Heart right ventricle (tissue), 16 donors: ENCODE measurements at regions not wholly inside any gene's neighbourhood (a gene's known extent, or its start where the extent isn't known, plus 50 kb on each side); places are given as distances from the start of the nearest gene placed in this dataset.

Source experiments
- ATAC-seq, 8 donors: fragments of 200-7000 bp; cut with Tn5 transposase; one replicate each; pipeline ENCODE4 v1.9.1; 2020; ENCODE audit warnings: mild to moderate bottlenecking in 8 of 8, moderate library complexity in 8 of 8, moderate number of reproducible peaks in 1 of 8
- DNase-seq, 2 donors: peaks; one replicate each; pipeline ENCODE4 v3.0.0-alpha.2; 2020
- H3K27ac ChIP-seq, 10 donors: fragments of 200-600 bp; sonication (generic) in 2 of 10; one replicate each; pipeline versions ENCODE4 v1.5.0 to v1.8.0; 2020 to 2022; ENCODE audit warnings: mild to moderate bottlenecking in 3 of 10
- H3K27me3 ChIP-seq, 7 donors: fragments of 200-600 bp; one replicate each; pipeline ENCODE4 v1.8.0; 2021 to 2022; ENCODE audit warnings: mild to moderate bottlenecking in 2 of 7
- H3K36me3 ChIP-seq, 9 donors: fragments of 200-600 bp; sonication (generic) in 1 of 9; one replicate each; pipeline versions ENCODE4 v1.5.0 to v1.8.0; 2020 to 2022; ENCODE audit warnings: mild to moderate bottlenecking in 2 of 9
- H3K4me1 ChIP-seq, 9 donors: fragments of 200-600 bp; sonication (generic) in 1 of 9; one replicate each; pipeline versions ENCODE4 v1.5.0 to v1.8.0; 2020 to 2022; ENCODE audit warnings: mild to moderate bottlenecking in 4 of 9
- H3K4me3 ChIP-seq, 10 donors: fragments of 200-600 bp; sonication (generic) in 2 of 10; one replicate each; pipeline versions ENCODE4 v1.5.0 to v1.8.0; 2020 to 2022; ENCODE audit warnings: mild to moderate bottlenecking in 7 of 10, moderate library complexity in 2 of 10
- H3K9me3 ChIP-seq, 11 donors: fragments of 200-600 bp in 10 of 11; sonication (generic) in 2 of 11; one replicate each; pipeline versions ENCODE4 v1.5.0 to v1.8.0; 2013 to 2022; ENCODE audit warnings: mild to moderate bottlenecking in 2 of 11, control low read depth in 1 of 11, moderate library complexity in 1 of 11
- WGBS, 2 donors: extraction: QIAGEN DNeasy Blood & Tissue Kit; methylation state at CpG; one replicate each; pipeline ENCODE4 v1.1.7; 2013; ENCODE audit warnings: inconsistent platforms in 1 of 2; 5-methylcytosine and 5-hydroxymethylcytosine counted together
- intact Hi-C, 10 donors: fragments of 100-400 bp; cut with DNase I; formaldehyde crosslinking; loops; one replicate each; pipeline versions ENCODE4 v1.11.1 to v1.14.2; 2022
- TF ChIP-seq, protein P1 (sequence below), 9 donors: fragments of 200-600 bp; sonication (generic) in 2 of 9; IDR thresholded peaks; one replicate each; pipeline versions ENCODE4 v1.5.0 to v1.8.0; 2021 to 2022; ENCODE audit warnings: antibody characterized with exemption in 9 of 9, mild to moderate bottlenecking in 5 of 9, moderate library complexity in 1 of 9
- donor health status: Arrhythmogenic right ventricular cardiomyopathy.
- donor health status: ischemic (EF 13 %, LVEDD 7.1; RV severe dilation, severe dysfunction).
- donor health status: healthy with polysubstance abuse.
- donor health status: DM: no; HTN: yes; CAD: no.
- donor health status: DM: no; HTN: no; CAD: no.
- donor health status: ischemic (EF 25% LVEDD 6.9; RV normal size, moderate dysfunction).
- donor health status: ischemic (EF 25% LVEDD 5.7; RV mildly dilated, moderate dysfunction).
- donor health status: healthy.
- donor health status: DM: yes; HTN: yes; CAD: no.
- donor health status: Ischemic cardiomyopathy.
- donor health status: ischemic (EF 35%, LVEDD 5.7; RV mildly dilated, moderate dysfunction).
- donor health status: nonischemic (EF 11% LVEDD 7.7; RV severe dilation, severe dysfunction).
- donor health status: DM: yes; HTN: yes; CAD: no.
- donor health status: PGD.
- donor health status: ischemic (EF 29% LVEDD 5.4; RV normal size, mild dysfunction).
- donor health status: nonischemic (EF 23%, LVEDD 6.1; RV moderate dilation, normal function).

DNA sequence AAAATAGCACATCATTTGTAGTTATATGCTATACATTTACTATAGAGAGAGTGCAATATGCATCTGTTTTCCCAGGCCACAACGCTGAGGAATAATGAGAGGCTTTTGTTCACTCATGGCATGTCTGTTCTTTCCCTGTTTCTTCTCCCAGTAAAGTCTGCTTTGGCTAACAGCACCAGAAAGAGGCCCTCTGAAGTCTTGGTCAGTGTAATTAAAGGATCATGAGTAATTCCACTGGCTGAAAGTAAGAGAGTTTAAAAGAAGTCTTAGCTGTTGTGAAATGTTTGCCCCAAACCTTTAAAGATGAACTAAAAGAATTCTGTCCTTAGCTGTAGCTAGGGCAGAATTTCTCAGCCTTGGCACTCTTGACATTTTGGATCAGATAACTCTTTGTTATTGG, 228.8 kb downstream of the TLE4 start:
- Histone ChIP-seq H3K4me1 (peaks cover 0 to 19% (median 7%) of the 10 kb centered on the region in 9 donors), H3K9me3 (no peaks in the 10 kb centered on the region), H3K36me3 (no peaks in the 10 kb centered on the region), H3K27me3 (no peaks in the 10 kb centered on the region), H3K4me3 (no peak overlapping the region), H3K27ac (no peak overlapping the region)
- intact Hi-C loops: loop anchor here in 1 of 10 donors (5.0 kb wide), 1 partner anchor 228 kb away; the partner anchor contains the start of gene TLE4
- DNase-seq: no peak
- TF ChIP-seq, protein P1, sequence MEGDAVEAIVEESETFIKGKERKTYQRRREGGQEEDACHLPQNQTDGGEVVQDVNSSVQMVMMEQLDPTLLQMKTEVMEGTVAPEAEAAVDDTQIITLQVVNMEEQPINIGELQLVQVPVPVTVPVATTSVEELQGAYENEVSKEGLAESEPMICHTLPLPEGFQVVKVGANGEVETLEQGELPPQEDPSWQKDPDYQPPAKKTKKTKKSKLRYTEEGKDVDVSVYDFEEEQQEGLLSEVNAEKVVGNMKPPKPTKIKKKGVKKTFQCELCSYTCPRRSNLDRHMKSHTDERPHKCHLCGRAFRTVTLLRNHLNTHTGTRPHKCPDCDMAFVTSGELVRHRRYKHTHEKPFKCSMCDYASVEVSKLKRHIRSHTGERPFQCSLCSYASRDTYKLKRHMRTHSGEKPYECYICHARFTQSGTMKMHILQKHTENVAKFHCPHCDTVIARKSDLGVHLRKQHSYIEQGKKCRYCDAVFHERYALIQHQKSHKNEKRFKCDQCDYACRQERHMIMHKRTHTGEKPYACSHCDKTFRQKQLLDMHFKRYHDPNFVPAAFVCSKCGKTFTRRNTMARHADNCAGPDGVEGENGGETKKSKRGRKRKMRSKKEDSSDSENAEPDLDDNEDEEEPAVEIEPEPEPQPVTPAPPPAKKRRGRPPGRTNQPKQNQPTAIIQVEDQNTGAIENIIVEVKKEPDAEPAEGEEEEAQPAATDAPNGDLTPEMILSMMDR (IDR thresholded peaks at IDR 0.05): no peak
- WGBS, 2 donors: 73 to 87% methylated on average over 1 of the region's 1 CpG
- ATAC-seq: peak in 2 of 8 donors; percentile 39 to 44

DNA sequence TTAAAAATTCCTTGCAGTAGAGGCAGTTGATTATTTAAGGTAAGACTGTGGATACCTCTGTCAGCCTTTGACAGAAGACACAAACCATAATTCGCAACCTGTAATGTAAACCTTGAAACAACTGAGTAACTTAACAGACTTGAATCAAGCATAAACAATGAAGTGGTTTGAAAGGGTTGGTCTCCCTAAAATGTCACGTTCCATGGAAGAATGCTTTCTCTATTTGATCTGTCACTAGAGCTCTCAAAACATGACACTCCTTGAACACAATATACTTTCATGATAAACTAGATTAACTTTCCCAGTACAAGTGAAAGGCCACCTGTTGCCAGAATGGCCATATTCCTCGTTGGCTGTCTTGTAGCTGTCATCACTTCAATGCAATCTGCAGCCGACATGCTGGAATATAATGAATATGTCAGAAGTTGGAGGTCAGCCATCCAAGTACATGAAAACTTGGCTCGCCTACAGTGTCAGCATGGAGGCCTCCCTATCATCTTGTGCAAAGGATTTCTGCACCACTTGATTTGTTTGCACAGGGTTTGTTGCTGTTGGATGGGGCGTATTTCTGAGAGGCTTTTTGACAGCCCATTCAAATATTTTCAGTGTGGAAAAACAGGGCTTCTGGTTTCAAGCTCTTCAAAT, 228.0 kb downstream of the TLE4 start:
- DNase-seq: peak in 1 of 2 donors; percentile 66
- intact Hi-C loops: loop anchor here in 1 of 10 donors (5.0 kb wide), 1 partner anchor 228 kb away; the partner anchor contains the start of gene TLE4
- H3K27ac ChIP-seq: no peak overlapping the region

DNA sequence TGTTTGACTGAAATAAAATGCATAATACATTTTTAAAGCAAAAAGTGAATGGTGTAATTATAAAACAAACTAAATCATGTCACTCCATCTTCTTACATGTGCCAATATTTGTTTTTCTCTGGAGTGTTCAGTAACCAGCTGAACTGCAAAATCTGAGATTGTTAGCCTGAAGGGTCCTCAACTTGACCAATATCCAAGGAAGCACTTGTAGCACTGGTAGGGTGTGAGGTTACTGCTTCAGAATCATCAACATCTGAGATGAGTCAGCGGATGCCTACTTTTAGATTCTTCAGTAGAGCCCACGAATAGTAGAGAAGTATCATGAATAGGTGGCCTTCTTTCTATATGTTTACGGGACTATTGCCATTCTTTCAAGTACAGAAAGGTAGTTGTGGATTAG, 226.7 kb downstream of the TLE4 start:
- peaks cover 0 to 19% (median 7%) of the 10 kb centered on the region in 9 donors for H3K4me1 ChIP-seq
- TF ChIP-seq, protein P1 (IDR thresholded peaks at IDR 0.05): no peak
- ATAC-seq (no peak), DNase-seq (no peak)
- H3K27me3 ChIP-seq: no peaks in the 10 kb centered on the region
- no peak overlapping the region for H3K27ac ChIP-seq
- no peak overlapping the region for H3K4me3 ChIP-seq
- no peaks in the 10 kb centered on the region for H3K36me3 ChIP-seq
- WGBS, 2 donors: 93 to 97% methylated on average over 3 of the region's 3 CpGs
- intact Hi-C loops: no loop called here
- H3K9me3 ChIP-seq: no peaks in the 10 kb centered on the region

More for the DNA sequence above, 228.0 kb downstream of the TLE4 start:
- ATAC-seq: peak; percentile 64 to 97 (median 92)
- TF ChIP-seq, protein P1 (IDR thresholded peaks at IDR 0.05): no peak
- H3K4me1 ChIP-seq: peaks cover 0 to 19% (median 7%) of the 10 kb centered on the region in 9 donors
- no peaks in the 10 kb centered on the region for H3K27me3 ChIP-seq
- no peaks in the 10 kb centered on the region for H3K36me3 ChIP-seq
- H3K9me3 ChIP-seq: no peaks in the 10 kb centered on the region
- WGBS, 2 donors: 19 to 32% methylated on average over 6 of the region's 6 CpGs
- no peak overlapping the region for H3K4me3 ChIP-seq

DNA sequence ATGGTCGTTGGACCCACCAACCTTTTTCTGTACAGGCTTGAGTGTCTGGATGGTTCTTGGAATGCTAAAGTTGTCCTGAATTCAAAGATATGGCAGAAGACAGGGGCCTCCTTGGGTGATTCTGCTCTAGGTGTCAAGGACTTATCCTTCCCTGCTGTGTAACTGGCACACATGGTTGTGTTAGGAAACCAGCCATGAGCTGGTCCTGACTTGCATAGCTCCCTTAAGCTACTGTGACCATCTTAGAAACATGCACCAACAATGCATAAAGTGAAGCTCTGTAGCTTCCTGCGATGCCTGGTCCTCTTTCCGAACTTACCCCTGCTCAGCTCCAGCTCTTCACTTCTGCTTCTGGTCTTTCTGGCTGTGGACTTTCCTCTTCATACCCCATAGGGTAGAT, 224.6 kb downstream of the TLE4 start:
- Histone ChIP-seq H3K27me3 (no peaks in the 10 kb centered on the region), H3K36me3 (no peaks in the 10 kb centered on the region), H3K4me3 (no peak overlapping the region), H3K4me1 (peaks cover 0 to 19% (median 7%) of the 10 kb centered on the region in 9 donors), H3K9me3 (no peaks in the 10 kb centered on the region), H3K27ac (no peak overlapping the region)
- TF ChIP-seq, protein P1 (IDR thresholded peaks at IDR 0.05): no peak
- ATAC-seq: no peak
- WGBS, 2 donors: 82 to 93% methylated on average over 3 of the region's 3 CpGs
- intact Hi-C loops: no loop called here
- no peak for DNase-seq
